GM12878 (cell line): ENCODE measurements at regions not wholly inside any gene's neighbourhood (a gene's known extent, or its start where the extent isn't known, plus 50 kb on each side); places are given as distances from the start of the nearest gene placed in this dataset.

Experiments used
- BHLHE40 ChIP-seq, 2 experiments: fragments of 450-650 bp in 1 of 2; IDR thresholded peaks; 2 replicates each; pipeline ENCODE4 v1.6.1; 2011 to 2017; ENCODE audit warnings: low read depth in 2 of 2, borderline replicate concordance in 1 of 2, improper control_type of control experiment in 1 of 2, low read length in 1 of 2, mild to moderate bottlenecking in 1 of 2
- CTCF ChIP-seq, 3 experiments: IDR thresholded peaks in 2 of 3; conservative IDR thresholded peaks in 1 of 3; 2 replicates each; pipeline ENCODE4 v1.5.1; 2011; ENCODE audit warnings: low read depth in 3 of 3, low read length in 3 of 3, mild to moderate bottlenecking in 3 of 3, control low read depth in 2 of 3, moderate library complexity in 2 of 3, inconsistent platforms in 1 of 3, mixed read lengths in 1 of 3; ENCODE audit not compliant: control insufficient read depth in 2 of 3, insufficient read depth in 1 of 3; ENCODE audit errors: extremely low read depth in 1 of 3
- MTA3 ChIP-seq: IDR thresholded peaks from 2 replicates; pipeline ENCODE4 v1.6.1; 2012; ENCODE audit warnings: low read length, inconsistent platforms, borderline replicate concordance
- SMC3 ChIP-seq: IDR thresholded peaks from 2 replicates; pipeline ENCODE4 v1.6.1; 2011; ENCODE audit warnings: low read length, improper control_type of control experiment, borderline replicate concordance
- TAF1 ChIP-seq: IDR thresholded peaks from 2 replicates; pipeline ENCODE4 v1.6.1; 2011; ENCODE audit warnings: mild to moderate bottlenecking, low read depth, low read length, borderline replicate concordance
- TF ChIP-seq, protein P1 (sequence below): fragments of 450-650 bp; IDR thresholded peaks from 2 replicates; pipeline ENCODE4 v1.6.1; 2017; ENCODE audit warnings: mild to moderate bottlenecking, moderate library complexity

GRCh38 chr16:66267292-66268014, 99.0 kb upstream of the CDH5 start:
- TF ChIP-seq TAF1 (no peak), BHLHE40 (IDR thresholded peaks at IDR 0.05; ENCODE audit: borderline replicate concordance in 1 of 2, low read depth in 2 of 2, low read length in 1 of 2) (no peak), MTA3 (no peak), CTCF (IDR thresholded peaks at IDR 0.05 in 2 of 3, conservative IDR thresholded peaks at IDR 0.05 in 1 of 3; ENCODE audit: control insufficient read depth in 2 of 3, extremely low read depth in 1 of 3, insufficient read depth in 1 of 3, low read depth in 3 of 3, low read length in 3 of 3) (no peak), SMC3 (no peak)
- TF ChIP-seq, protein P1, sequence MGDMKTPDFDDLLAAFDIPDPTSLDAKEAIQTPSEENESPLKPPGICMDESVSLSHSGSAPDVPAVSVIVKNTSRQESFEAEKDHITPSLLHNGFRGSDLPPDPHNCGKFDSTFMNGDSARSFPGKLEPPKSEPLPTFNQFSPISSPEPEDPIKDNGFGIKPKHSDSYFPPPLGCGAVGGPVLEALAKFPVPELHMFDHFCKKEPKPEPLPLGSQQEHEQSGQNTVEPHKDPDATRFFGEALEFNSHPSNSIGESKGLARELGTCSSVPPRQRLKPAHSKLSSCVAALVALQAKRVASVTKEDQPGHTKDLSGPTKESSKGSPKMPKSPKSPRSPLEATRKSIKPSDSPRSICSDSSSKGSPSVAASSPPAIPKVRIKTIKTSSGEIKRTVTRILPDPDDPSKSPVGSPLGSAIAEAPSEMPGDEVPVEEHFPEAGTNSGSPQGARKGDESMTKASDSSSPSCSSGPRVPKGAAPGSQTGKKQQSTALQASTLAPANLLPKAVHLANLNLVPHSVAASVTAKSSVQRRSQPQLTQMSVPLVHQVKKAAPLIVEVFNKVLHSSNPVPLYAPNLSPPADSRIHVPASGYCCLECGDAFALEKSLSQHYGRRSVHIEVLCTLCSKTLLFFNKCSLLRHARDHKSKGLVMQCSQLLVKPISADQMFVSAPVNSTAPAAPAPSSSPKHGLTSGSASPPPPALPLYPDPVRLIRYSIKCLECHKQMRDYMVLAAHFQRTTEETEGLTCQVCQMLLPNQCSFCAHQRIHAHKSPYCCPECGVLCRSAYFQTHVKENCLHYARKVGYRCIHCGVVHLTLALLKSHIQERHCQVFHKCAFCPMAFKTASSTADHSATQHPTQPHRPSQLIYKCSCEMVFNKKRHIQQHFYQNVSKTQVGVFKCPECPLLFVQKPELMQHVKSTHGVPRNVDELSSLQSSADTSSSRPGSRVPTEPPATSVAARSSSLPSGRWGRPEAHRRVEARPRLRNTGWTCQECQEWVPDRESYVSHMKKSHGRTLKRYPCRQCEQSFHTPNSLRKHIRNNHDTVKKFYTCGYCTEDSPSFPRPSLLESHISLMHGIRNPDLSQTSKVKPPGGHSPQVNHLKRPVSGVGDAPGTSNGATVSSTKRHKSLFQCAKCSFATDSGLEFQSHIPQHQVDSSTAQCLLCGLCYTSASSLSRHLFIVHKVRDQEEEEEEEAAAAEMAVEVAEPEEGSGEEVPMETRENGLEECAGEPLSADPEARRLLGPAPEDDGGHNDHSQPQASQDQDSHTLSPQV: no peak
